UCSD-AML1 (cell line): ENCODE measurements at regions not wholly inside any gene's neighbourhood (a gene's known extent, or its start where the extent isn't known, plus 50 kb on each side); places are given as distances from the start of the nearest gene placed in this dataset.
"Not testable (repeated sequence)": the region's sequence is repeated elsewhere in the genome, so short reads cannot be mapped to it uniquely, and the experiment has no call there.

Experiments used
- DNase-seq: peaks from one replicate; lab custom pipeline; 2025; ENCODE audit not compliant: unreplicated experiment; lab: John Stamatoyannopoulos, UW

DNA sequence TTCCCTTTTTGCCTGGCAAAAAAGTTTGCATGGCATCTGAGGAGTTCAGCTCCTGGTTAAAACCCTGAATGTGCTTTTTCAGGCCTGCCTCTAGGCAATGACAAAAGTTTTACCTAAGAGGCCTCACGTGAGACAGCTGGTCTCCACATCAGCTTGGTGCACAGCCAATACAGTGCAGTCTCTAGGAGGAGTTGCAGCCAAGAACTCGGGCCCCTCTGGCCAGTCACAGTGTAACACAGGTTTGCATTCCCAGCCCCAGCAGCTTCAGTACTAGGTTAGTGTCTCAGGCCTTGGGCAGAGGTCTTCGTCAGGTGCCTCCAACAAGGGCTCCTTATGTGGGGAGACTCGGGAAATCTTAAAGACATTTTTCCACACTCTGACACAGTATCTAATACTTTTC lies 771.7 kb downstream of the SORCS1 start:
- DNase-seq: no peak

DNA sequence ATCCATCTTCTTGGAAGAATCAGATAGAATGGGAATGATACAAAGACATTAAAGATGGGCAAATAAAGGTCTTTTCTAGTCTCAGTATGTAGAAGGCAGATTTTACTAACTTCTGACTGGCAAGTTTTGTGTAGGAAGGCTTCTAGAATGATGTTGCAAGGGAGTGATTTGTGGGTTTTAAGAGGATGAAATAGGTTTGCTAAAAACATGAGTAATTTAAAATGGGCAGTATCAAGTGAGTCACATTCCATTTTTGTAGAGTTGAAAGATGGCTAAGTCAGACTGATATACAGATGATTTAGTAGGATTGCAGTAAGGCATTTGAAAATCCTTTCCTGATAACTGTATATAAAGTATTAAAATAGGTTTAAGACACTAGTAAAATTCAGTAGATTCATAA lies 777.4 kb downstream of the SORCS1 start:
- DNase-seq: no peak

DNA sequence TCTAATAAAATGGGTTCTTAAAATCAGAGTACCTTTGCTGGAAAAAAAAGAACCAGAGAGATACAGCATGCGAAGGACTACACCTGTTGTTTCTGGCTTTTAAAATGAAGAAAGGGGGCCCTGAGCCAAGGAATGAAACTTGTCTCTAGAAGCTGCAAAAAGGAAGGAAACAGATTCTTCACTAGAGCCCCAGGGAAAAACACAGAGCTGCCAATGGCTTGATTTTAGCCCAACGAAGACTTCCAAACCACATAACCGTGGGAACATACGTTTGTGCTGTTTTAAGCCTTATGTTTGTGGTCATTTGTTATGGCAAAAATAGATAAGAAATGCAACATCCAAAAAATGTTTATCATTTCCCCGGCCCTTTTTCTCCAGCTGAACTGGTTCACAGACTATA lies 780.0 kb downstream of the SORCS1 start:
- no peak for DNase-seq

DNA sequence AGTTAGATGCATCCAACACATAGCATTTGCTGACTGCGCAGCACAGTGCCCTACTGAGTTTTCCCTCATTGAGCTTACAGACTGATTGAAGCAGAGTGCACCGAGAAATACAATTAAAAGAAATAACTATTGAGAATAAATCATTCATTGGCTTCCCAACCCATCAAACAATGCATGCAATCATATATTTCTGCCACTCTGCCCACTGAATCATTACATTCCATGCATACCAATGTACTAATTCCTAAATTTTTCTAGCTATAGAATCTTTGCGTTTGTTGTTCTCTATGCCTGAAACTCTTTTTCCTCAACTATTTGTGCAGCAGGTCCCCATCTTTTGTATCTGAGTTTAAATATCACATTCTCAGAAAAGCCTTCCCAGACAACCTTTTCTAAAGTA lies 783.8 kb downstream of the SORCS1 start:
- no peak for DNase-seq

DNA sequence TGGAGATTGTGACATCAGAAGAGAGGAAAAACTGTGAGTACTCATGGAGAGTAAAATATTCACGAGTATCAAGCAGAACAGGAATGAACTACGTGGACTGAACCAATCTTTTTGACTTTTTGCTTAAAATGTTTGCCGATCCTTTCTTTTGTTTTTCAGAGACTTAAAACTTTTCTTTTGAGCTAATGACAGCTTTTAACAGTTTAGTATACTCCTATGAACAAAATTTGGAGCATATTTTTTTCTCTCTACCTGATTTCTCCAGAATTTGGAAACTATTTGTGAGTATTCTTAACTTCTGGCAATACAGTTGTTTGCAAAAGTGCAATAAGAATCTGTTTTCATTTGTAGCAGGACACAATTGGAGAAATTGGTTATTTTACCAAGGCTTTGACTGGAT lies 786.3 kb downstream of the SORCS1 start:
- no peak for DNase-seq

DNA sequence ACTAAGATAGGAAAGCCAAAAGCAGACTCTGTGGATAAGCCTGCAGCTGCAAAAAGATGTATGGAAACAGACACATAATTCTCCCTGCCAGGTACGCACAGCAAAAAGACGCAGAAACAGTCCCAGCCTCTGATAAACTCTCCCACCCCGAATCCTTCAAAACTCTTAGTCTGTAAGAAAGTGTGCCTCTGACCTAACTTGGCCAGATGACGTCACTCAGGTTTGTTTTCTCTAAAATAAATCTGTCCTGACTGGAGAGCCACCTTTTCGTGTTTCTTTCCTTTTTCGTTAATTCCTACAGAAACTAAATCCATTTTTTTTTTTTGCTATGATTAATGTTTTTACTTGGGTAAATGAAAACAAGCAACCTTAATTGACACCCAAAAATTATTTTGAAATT lies 793.8 kb downstream of the SORCS1 start:
- DNase-seq: no peak

DNA sequence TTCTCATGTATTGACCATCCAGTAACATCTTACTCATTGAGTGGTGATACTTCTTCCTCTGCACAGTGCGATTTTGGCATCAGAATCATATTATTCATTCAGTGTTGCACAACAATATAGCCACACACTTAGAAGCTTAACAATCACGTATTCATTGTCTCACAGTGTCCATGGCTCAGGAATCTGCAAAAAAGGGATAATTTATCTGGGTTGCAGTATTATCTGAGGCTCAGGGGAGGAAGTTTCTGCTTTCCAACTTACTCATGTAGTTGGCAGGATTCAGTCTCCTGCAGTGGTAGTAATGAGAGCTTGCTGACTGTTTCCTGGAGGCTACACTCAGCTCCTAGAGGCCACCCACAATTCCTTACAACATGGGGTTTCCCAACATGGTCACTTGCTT lies 803.6 kb downstream of the SORCS1 start:
- no peak for DNase-seq

DNA sequence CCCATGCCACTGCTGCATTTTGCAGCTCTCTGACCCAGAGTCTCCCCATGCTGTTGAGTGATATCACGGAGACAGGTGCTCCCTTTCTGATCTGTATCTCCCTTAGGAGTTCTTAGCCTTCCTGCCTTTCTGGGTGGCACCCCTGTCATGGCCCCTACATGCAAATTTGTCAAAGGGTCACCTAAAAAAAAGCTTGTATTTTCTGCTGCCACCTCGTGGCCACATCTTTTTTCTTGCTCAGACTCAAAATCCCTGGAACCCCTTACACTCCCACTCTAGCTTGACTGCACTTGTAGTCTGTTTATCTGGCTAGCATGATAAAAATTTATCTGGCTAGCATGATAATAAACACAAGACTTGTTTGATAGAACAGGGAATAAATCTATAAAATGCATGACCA lies 809.1 kb downstream of the SORCS1 start:
- no peak for DNase-seq

DNA sequence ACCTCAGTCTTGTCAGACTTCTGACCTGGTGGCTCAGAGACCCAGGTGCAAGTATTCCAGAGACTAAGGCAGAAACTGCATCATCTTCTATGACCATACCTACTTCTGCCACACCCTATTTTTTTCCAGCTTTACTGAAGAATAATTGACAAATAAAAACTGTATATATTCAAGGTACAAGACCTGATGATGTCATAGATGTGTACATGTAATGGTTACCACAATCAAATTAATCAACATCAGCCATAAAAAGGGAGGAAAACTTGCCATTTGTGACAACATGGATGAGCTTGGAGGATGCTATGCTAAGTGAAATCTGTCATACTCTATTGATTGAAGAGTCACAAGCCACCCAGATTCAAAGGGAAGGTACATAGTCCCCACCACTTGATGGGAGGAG lies 815.6 kb downstream of the SORCS1 start:
- DNase-seq: no peak

DNA sequence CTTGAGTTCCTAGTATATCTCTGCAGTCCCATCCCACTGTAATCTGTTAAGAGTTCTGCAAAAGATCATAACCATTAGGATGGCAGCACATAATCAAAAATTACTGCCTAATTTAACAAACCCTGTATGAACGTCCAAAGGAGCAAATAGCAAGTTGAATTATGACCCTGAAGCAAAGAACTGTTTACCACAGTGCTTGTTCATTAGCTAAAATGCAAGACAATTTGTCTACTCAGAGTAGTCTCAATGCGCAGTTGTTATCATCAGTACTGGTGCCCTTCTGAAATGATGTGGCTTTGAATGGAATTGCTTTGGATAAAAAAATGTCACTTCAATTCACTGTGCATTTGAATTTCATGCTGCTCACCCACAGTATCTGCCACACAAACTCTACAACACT lies 817.0 kb downstream of the SORCS1 start:
- DNase-seq: no peak

DNA sequence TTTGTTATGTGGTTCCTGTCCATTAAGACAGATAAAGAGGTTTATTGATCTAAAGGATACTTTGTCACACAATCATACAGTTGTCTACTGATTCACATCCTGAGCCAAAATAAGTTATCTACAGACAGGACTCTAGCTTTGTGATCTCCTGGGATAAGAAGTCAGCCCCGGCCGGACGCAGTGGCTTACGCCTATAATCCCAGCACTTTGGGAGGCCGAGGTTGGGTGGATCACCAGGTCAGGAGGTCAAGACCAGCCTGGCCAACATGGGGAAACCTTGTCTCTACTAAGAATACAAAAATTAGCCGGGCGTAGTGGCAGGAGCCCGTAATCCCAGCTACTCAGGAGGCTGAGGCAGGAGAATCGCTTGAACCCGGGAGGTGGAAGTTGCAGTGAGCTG lies 821.0 kb downstream of the SORCS1 start:
- not testable (repeated sequence) for DNase-seq

DNA sequence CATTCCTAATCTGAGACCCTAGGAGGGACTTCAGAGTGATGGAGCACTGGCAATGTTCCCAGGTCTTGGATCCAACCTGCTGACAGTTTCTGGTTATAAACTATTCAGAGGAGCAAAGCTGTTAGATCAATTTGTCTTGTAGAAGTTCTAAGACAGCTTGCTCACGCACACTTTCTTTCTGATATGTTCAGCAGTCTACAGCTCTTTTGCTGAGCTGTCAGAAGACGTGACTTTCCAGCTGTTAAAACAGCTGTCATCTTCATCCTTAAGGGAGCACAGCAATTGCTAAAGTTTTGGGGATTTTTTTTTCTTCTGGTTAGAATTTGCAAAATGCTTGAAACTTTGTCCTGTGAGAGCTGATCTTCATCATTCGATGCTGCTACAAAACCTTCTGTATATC lies 823.1 kb downstream of the SORCS1 start:
- no peak for DNase-seq

DNA sequence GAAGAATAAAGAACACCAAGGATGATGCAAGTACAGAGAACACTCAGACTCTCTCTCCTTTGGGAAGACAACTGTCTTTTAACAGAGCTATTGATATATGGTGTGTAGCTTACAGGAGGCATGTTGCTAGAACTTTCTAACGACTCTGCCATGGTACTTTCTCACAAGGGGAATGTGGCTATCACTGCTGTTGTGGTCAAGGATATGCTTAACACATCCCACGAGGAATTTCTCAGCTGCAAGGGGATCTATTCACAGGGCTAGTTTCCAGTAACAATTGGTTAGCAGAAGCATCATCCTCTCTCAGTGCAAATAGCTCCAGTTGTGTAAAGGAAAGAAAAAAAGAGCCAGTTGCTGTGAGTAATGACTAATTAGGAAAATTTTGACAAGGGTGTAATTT lies 826.0 kb downstream of the SORCS1 start:
- no peak for DNase-seq

DNA sequence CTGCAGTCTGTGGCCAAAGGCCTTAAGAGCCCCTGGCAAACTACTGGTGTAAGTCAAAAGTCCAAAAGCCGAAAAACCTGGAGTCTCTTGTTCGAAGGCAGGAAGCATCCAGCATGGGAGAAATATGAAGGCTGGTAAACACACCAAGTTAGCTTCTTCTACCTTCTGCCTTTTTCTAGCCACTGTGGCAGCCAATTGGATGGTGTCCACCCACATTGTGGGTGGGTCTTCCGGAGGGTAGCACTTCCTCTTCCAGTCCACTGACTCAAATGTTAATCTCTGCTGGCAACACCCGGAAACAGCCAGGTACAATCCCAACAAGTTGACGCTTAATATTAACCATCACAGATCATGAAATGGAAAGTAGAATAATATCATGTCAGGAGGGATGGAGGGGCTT lies 827.6 kb downstream of the SORCS1 start:
- DNase-seq: no peak

DNA sequence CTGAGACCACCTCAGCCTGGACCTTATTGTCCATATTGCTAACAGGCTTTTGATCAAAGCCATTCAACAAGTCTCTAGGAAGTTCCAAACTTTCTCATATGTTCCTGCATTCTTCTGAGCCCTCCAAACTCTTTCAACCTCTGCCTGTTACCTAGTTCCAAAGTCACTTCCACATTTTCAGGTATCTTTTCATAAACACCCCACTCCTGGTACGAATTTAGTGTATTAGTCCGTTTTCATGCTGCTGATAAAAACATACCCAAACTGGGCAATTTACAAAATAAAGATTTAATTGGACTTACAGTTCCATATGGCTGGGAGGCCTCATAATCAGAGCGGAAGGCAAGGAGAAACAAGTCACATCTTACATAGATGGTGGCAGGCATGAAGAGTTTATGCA lies 836.8 kb downstream of the SORCS1 start:
- DNase-seq: no peak

DNA sequence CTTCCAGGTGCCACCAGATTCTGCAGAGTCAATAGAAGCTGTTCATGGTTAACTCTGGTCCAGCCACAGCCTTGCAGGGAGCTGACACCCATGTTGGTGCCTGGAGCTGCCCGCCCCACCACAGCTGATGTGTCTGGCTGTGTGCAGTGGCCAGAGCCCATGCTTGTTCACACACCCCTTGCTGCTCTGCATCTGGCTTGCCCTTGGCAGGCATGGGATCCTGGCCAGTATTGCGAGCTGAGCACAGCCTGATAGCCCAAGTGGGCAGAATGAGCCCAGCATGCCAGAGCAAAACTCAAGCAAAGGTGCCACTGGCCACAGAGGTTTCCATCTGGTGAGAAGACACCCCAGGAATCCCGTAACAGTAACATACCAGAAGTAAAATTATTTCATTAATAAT lies 843.6 kb downstream of the SORCS1 start:
- no peak for DNase-seq

DNA sequence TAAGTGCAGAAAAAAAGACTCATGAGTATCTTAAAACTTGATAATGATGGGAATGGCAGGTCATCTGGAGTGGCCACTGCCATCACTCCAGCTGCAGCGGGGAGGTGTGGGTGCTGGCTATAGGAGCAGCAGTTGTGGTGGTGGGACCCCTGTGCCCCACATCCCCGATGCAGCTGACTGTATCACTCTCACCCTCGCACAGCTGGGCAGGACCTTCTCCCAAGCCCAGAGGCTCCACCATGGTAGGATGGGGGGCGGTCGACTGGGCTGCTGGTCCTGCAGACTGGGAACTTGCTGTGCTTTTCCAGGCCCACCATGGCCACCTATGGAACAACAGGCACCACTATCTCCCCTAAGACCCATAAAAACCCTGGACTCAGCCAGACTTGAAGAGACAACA lies 844.4 kb downstream of the SORCS1 start:
- DNase-seq: no peak

DNA sequence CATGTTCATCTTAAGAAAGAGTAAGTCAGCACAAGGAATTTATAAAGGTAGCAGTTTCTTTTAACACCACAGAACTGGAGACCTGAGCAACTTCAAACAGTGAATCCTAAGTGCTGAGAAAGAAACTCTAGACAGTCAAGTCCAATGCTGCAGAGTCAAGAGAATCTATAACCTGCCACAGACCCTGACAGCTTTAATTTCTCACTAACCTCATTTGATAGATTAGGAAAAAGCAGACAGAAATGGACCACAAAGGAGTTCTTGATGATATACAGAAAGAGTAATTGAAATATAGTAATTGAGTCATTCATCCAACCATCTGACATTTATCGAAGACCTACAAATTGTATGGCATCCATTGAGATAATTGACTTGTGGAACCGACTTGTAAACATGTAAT lies 847.0 kb downstream of the SORCS1 start:
- no peak for DNase-seq

DNA sequence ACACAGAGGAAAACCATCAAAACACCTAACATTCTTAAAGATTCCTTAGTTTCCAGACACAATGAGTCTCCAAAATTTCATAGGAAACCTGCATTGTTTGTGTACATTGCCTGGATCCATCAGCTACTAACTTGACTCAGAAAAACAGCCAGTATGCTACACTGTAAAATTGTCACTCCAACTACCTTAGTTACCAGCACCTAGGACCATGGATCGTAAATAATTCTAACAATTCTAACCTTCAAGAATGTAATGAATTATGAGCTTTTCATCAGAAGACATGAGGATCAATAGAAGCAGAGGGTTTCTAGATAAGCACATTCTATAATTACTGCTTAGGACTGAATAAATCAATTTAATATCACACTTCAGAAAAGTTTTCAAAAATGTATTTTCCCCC lies 851.5 kb downstream of the SORCS1 start:
- no peak for DNase-seq

DNA sequence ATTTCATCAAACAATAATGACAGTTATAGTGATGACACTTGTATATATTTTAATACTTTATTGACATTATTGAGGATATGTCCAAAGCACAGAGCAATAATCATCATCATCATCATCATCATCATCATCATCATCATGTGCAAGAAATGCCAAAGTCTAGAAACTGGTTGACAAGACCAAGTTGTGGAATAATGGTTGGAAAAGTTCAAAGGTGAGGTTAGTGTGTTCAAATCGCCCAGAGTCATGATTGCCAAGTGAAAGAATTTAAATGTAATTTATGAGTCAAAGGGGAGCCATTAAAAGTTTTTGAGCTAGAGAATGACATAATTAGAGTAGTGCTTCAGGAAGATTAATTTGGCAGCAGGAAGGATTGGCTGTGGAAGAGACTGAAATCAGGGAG lies 852.4 kb downstream of the SORCS1 start:
- DNase-seq: no peak

DNA sequence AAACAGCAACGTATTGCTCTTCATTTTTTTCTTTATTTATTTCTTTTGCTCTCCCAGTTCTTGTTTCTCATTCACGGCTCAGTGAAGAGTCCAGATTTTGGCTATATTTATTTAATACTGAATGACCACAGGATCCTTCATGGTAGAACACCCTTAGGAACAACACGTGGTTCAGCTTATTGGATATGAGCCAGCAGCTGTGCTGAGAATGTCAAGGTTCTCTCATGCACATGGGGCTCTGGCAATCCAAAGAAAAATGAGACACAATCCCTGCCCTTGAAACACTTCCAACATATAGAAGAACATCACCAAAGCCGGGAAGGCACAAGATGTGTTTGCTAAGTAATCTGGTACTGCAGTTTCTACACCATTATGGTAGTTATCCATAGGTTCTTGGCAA lies 852.9 kb downstream of the SORCS1 start:
- no peak for DNase-seq

DNA sequence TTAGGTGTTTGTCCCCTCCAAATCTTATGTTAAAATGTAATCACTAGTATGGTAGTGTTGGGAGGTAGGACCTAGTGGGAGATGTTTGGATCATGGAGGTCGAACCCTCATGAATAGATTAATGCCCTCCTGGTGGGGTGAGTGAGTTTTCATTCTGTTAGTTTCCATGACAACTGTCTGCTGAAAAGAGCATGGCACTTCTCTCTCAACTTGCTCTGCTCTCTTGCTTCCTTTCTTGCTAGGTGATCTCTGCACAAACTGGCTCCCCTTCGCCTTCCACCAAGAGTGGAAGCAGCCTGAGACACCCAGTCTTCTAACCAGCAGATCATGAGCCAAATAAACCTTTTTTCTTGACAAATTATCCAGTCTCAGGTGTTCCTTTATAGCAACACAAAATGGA lies 853.9 kb downstream of the SORCS1 start:
- no peak for DNase-seq

DNA sequence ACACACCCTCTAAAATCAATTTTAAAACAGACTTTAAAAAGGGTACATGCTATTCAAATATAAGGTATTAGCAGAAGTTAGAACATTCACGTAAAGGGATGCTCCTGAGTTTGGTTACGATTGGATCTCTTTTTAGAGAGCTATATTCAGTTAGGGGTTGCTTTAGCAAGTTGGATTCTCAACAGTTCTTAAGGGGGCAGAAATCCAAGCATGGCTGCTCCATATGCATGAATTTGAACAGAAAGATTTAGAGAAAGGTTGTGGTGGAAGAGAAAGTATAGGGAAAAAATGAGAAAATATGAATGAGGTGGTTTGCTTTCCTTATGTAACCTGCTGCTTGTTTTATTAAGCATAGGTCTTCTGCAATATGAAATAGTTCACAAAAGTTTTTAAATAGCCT lies 855.1 kb downstream of the SORCS1 start:
- no peak for DNase-seq

DNA sequence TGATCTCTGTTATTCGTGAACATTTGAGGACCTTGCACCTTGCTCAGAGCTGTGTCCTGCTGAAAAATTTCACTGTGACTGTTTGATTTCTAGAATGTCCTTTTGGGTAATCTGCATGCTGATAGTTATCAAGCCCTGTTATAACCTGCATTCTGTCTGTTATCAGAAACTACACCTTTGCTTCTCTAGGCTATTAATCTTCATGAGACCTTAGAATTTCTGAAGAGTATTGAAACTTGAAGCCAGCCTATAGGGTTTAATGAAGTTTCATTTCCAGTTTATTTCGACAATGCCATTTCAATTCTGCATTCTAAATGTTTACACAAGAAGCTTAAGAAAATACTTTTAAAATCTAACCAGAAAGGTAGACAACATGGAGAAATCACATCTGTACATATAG lies 856.2 kb downstream of the SORCS1 start:
- no peak for DNase-seq
